Karpas-422 (cell line): ENCODE measurements at regions not wholly inside any gene's neighbourhood (a gene's known extent, or its start where the extent isn't known, plus 50 kb on each side); places are given as distances from the start of the nearest gene placed in this dataset.

Experiments used
- DNase-seq: peaks from one replicate; pipeline ENCODE4 v3.0.0-alpha.2; 2015
- H2AFZ ChIP-seq: fragments of 200-600 bp; sonication (generic); 2 replicates; pipeline ENCODE4 v1.6.1; 2014; ENCODE audit warnings: antibody characterized with exemption, low read length, mixed read lengths
- H3K27ac ChIP-seq: fragments of 200-600 bp; sonication (generic); 2 replicates; pipeline ENCODE4 v1.5.1; 2014; ENCODE audit warnings: mild to moderate bottlenecking, low read length, moderate library complexity
- H3K27me3 ChIP-seq: fragments of 200-600 bp; sonication (generic); 2 replicates; pipeline ENCODE4 v1.6.1; 2014; ENCODE audit warnings: low read length, mixed read lengths
- H3K36me3 ChIP-seq: fragments of 200-600 bp; sonication (generic); 2 replicates; pipeline ENCODE4 v1.6.1; 2014; ENCODE audit warnings: low read length, mixed read lengths; ENCODE audit not compliant: insufficient read depth
- H3K4me1 ChIP-seq: fragments of 200-600 bp; sonication (generic); 2 replicates; pipeline ENCODE4 v1.6.1; 2014; ENCODE audit warnings: mild to moderate bottlenecking, low read length, mixed read lengths
- H3K4me2 ChIP-seq: fragments of 200-600 bp; sonication (generic); 2 replicates; pipeline ENCODE4 v1.6.1; 2014; ENCODE audit warnings: low read length, low read depth, mild to moderate bottlenecking; ENCODE audit not compliant: poor library complexity, severe bottlenecking
- H3K4me3 ChIP-seq: fragments of 200-600 bp; sonication (generic); 2 replicates; pipeline ENCODE4 v1.5.1; 2014; ENCODE audit warnings: mild to moderate bottlenecking, antibody characterized with exemption, low read length, mixed read lengths
- H3K79me2 ChIP-seq: fragments of 200-600 bp; sonication (generic); 2 replicates; pipeline ENCODE4 v1.6.1; 2014; ENCODE audit warnings: mild to moderate bottlenecking, low read length, mixed read lengths
- H3K9ac ChIP-seq: fragments of 200-600 bp; sonication (generic); 2 replicates; pipeline ENCODE4 v1.6.0; 2014; ENCODE audit warnings: low read length
- H3K9me2 ChIP-seq: fragments of 200-600 bp; sonication (generic), shearing (Covaris generic); replicated peaks from 2 replicates; pipeline ENCODE4 v1.6.0; 2014; ENCODE audit warnings: mild to moderate bottlenecking, low read length, moderate library complexity; ENCODE audit not compliant: insufficient read depth
- H3K9me3 ChIP-seq: fragments of 300-700, 200-600 bp; sonication (generic); 2 replicates; pipeline ENCODE4 v1.6.1; 2014; ENCODE audit warnings: low read length, mixed read lengths
- H4K20me1 ChIP-seq: fragments of 200-600 bp; sonication (generic); 2 replicates; pipeline ENCODE4 v1.6.1; 2014; ENCODE audit warnings: mild to moderate bottlenecking, antibody characterized with exemption, low read length, low read depth; ENCODE audit not compliant: insufficient read depth

DNA sequence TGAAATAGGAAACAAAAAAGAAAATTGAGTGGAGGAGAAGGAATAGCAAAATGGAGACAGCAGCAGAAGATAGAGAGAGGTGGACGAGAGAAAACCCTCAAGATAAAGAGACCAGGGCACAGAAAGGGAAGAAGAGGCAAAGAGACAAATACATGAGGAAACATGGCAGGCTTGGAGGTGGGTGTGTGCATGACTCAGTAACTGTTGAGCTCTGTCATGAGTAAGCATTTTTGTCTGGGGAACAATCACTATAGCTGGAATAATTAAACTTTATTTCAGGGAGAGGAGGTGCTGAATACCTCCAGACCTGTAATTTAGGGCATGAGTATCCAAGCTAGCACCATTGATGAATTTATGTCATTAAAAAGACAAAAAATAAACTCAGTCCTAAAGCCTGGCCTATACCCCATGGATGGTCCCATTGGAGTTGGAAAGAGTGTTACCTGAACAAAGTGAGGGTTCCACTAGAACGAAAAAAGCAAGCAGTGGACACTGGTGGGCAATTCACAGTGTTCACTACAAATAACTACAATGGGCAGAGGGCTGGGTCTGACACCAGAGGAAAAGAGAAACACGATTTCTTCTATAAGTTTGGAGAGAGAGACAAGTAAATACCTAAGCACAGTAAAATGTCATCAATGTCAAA lies 145.5 kb downstream of the ADCYAP1 start:
- H3K4me3 ChIP-seq, result no peak overlapping the region
- no peak overlapping the region for H3K27ac ChIP-seq
- H3K9me2 ChIP-seq, result no peaks in the 10 kb centered on the region
- H4K20me1 ChIP-seq, result no peaks in the 10 kb centered on the region
- no peaks in the 10 kb centered on the region; the same call in 1 of the 2 replicates for H3K9me3 ChIP-seq
- no peaks in the 10 kb centered on the region for H3K4me1 ChIP-seq
- DNase-seq, result no peak
- H2AFZ ChIP-seq, result no peak overlapping the region
- H3K36me3 ChIP-seq, result no peaks in the 10 kb centered on the region
- no peak overlapping the region for H3K9ac ChIP-seq
- H3K79me2 ChIP-seq, result no peaks in the 10 kb centered on the region
- H3K27me3 ChIP-seq, result no peaks in the 10 kb centered on the region
- H3K4me2 ChIP-seq, result no peak overlapping the region

DNA sequence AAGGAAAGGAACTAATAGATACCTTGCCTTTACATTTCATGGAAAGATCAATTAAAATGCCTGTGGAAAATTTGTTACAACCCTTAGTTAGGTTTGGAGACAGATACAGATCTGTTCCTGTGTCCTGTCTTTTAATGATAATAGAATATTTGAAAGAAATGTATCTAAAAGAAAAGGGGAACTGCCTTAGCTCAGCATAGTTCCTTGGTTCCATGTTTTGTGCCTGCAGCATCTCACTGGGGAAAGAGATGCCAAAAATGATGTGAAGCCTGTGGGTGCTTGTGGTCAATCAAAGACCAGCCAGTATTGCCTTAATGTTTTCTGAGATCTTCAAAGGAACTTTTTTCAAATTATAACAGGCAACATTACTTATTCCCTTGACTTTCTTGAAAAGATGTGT lies 147.6 kb downstream of the ADCYAP1 start:
- Histone ChIP-seq H3K9me2 (no peaks in the 10 kb centered on the region), H3K9ac (no peak overlapping the region), H3K79me2 (no peaks in the 10 kb centered on the region), H3K9me3 (peaks cover under 1% of the 10 kb centered on the region), H3K27me3 (no peaks in the 10 kb centered on the region), H3K36me3 (no peaks in the 10 kb centered on the region), H3K27ac (no peak overlapping the region), H3K4me2 (no peak overlapping the region), H4K20me1 (no peaks in the 10 kb centered on the region), H2AFZ (no peak overlapping the region), H3K4me3 (no peak overlapping the region), H3K4me1 (no peaks in the 10 kb centered on the region)
- DNase-seq, result no peak

DNA sequence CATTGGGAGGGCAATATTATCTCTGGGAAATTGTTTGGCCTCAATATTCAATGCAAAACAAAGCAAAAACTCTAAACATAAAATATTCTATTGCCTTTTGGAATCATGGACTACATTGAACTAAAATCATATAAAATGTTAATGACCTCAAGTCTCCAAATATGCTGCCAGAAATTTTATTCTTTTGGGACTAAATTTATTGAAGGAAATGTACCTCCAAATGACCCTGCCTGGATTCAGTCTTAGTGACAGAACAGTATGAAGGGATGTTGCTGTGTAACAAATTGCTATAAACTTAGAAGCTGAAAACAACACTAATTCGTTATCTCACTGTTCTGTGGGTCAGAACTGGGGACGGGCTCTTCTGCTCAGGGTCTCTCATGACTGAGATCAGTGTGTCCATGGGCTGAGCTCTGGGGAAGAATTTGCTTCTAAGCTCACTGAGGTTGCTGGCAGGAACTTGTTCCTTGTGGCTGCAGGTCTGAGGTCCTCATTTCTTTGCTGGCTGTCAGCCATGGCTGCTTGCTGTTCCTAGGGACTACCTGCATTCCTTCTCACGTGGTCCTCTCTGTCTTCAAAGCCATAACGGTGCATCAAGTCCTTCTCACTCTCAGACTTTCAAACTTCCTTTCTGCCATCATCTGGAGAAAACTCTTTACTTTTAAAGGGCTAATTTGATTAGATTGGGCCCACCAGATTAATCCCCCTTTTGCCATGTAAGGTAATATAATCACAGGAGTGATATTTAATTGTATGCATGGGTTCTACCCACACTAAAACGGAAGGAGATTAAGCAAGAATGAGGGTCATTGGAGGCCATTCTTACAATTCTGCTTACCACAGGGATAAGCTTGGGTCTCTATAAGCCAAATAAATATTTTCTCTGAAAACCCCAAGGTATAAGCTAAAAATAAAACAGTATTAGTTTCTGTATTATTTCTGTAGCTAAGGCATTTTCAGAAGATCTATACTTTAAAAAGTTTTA lies 149.0 kb downstream of the ADCYAP1 start:
- no peak for DNase-seq
- Histone ChIP-seq H3K4me1 (no peaks in the 10 kb centered on the region), H3K79me2 (no peaks in the 10 kb centered on the region), H3K27me3 (no peaks in the 10 kb centered on the region), H3K27ac (no peak overlapping the region), H3K9ac (no peak overlapping the region), H3K4me3 (no peak overlapping the region), H3K36me3 (no peaks in the 10 kb centered on the region), H3K9me3 (peaks cover 10% of the 10 kb centered on the region), H4K20me1 (no peaks in the 10 kb centered on the region), H3K9me2 (no peaks in the 10 kb centered on the region), H2AFZ (no peak overlapping the region), H3K4me2 (no peak overlapping the region)

DNA sequence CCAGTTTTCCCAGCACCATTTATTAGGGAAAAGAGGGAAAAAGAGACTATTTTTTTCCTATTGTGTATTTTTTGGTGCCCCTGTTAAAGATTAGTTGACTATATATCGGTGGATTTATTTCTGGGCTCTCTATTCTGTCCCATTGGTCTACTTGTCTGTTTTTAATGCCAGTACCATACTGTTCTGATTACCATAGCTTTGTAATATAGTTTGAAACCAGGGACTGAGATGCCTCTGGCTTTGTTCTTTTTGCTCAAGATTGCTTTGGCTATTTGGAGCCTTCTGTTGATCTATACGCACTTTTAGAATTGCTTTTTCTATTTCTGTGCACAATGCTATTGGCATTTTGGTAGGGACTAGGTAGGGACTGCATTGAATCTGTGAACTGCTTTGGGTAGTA lies 151.7 kb downstream of the ADCYAP1 start:
- DNase-seq, result no peak
- no peak overlapping the region for H3K27ac ChIP-seq
- no peak overlapping the region for H2AFZ ChIP-seq

DNA sequence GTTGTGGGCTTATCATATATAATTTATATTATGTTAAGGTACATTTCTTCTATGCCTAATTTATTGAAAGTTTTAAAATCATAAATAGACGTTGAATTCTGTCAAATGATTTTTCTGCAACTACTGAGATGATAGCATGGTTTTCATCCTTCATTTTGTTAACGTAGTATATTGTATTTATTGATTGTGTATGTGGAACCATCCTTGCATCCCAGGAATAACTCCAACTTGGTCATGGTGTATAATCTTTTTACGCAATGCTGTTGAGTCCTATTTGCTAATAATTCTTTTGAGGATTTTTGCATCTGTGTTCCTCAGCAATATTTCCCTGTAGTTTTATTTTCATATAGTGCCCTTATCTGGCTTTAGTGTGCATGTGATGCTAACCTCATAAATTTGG lies 152.7 kb downstream of the ADCYAP1 start:
- no peaks in the 10 kb centered on the region for H3K27me3 ChIP-seq
- H4K20me1 ChIP-seq, result no peaks in the 10 kb centered on the region
- no peak overlapping the region for H3K4me3 ChIP-seq

More for the DNA sequence above, 151.7 kb downstream of the ADCYAP1 start:
- H3K36me3 ChIP-seq, result no peaks in the 10 kb centered on the region
- no peaks in the 10 kb centered on the region for H3K9me2 ChIP-seq
- no peaks in the 10 kb centered on the region for H3K4me1 ChIP-seq
- no peak overlapping the region for H3K4me3 ChIP-seq
- no peak overlapping the region for H3K9ac ChIP-seq
- H3K4me2 ChIP-seq, result no peak overlapping the region
- no peaks in the 10 kb centered on the region for H4K20me1 ChIP-seq
- no peaks in the 10 kb centered on the region for H3K79me2 ChIP-seq
- no peaks in the 10 kb centered on the region for H3K27me3 ChIP-seq
- H3K9me3 ChIP-seq, result peaks cover 13% of the 10 kb centered on the region

DNA sequence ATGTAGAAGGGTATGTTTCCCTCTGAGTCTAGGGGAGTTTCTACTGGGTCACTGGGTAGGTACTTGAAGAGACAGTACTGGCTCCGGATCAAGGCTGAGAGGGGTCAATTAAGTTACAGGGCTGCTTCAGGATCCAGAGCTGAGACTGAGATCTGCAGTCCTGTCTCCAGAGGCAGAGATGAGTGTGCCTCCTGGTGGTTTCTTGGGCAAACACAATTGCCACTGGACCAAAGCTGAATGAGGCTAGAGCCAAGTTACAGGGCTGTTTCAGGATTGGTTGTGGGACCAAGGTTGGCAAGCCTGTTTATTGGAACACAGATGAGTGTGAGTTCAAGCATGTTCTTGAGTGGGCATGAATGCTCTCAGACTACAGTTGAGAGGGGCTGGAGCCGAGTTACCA lies 157.9 kb downstream of the ADCYAP1 start:
- no peaks in the 10 kb centered on the region for H3K27me3 ChIP-seq
- H2AFZ ChIP-seq, result no peak overlapping the region
- no peak overlapping the region for H3K27ac ChIP-seq
- H3K79me2 ChIP-seq, result no peaks in the 10 kb centered on the region
- H3K36me3 ChIP-seq, result no peaks in the 10 kb centered on the region
- no peak overlapping the region for H3K9ac ChIP-seq
- H3K4me3 ChIP-seq, result no peak overlapping the region
- DNase-seq, result no peak
- H4K20me1 ChIP-seq, result no peaks in the 10 kb centered on the region
- H3K4me1 ChIP-seq, result no peaks in the 10 kb centered on the region
- H3K9me2 ChIP-seq, result no peaks in the 10 kb centered on the region
- H3K4me2 ChIP-seq, result no peak overlapping the region
- H3K9me3 ChIP-seq, result peaks cover 24% of the 10 kb centered on the region

More for the DNA sequence above, 152.7 kb downstream of the ADCYAP1 start:
- Histone ChIP-seq H3K9me3 (peaks cover 15% of the 10 kb centered on the region), H3K9ac (no peak overlapping the region), H3K4me1 (no peaks in the 10 kb centered on the region), H3K79me2 (no peaks in the 10 kb centered on the region), H3K4me2 (no peak overlapping the region), H2AFZ (no peak overlapping the region), H3K36me3 (no peaks in the 10 kb centered on the region), H3K9me2 (no peaks in the 10 kb centered on the region), H3K27ac (no peak overlapping the region)
- DNase-seq, result no peak

DNA sequence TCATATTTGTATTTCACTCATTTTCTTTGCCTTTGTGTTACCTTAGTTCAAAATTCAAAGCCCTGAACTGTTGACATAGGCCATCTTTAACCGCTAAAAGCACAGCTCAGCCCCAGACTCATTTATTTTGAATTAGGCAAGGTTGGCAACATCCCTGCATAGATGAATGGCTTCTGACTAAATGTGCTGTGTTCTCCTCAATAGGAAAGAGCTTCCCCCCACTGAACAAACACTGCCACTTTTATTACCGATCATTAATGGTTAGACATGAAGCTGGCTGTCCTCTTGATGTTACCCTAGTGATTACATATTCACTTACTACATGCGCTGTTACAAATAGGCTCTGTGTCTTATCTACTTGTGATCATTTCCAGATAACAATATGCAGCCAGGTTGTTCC lies 170.7 kb downstream of the ADCYAP1 start:
- no peak overlapping the region for H3K4me3 ChIP-seq
- H3K4me1 ChIP-seq, result no peaks in the 10 kb centered on the region
- H3K27ac ChIP-seq, result no peak overlapping the region
- no peak for DNase-seq
- no peak overlapping the region for H3K4me2 ChIP-seq
- 0 out of 2 replicates have a peak, but pooled peaks cover 2% of the 10 kb centered on the region for H3K9me2 ChIP-seq
- H3K9ac ChIP-seq, result no peak overlapping the region
- H3K9me3 ChIP-seq, result peaks cover 5% of the 10 kb centered on the region; the same call in 1 of the 2 replicates
- no peaks in the 10 kb centered on the region for H3K79me2 ChIP-seq
- H2AFZ ChIP-seq, result no peak overlapping the region
- no peaks in the 10 kb centered on the region for H4K20me1 ChIP-seq
- H3K27me3 ChIP-seq, result no peaks in the 10 kb centered on the region
- no peaks in the 10 kb centered on the region for H3K36me3 ChIP-seq

DNA sequence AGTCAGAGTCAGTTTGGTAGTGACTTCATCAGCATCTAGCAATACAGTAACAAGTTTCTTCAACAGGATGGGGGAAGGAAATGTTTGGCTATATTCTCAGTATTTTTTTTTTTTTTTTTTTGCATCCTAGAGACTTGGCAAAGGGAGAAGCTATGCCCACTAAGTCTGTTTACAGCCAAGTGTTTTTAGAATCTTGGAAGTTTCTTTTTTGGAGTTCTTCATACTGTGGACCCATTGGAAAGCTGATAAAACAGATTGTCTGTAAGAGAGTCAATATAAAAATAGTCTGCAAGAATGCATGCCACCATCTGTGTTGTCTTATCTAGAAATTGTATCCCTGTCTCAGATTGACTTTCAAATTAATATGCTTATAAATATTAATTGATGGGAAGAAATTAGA lies 171.2 kb downstream of the ADCYAP1 start:
- H3K9me3 ChIP-seq, result peaks cover 1% of the 10 kb centered on the region; the same call in 1 of the 2 replicates
- H4K20me1 ChIP-seq, result no peaks in the 10 kb centered on the region
- 0 out of 2 replicates have a peak, but pooled peaks cover 2% of the 10 kb centered on the region for H3K9me2 ChIP-seq
- H3K4me3 ChIP-seq, result no peak overlapping the region
- no peaks in the 10 kb centered on the region for H3K36me3 ChIP-seq
- no peaks in the 10 kb centered on the region for H3K79me2 ChIP-seq
- H3K4me2 ChIP-seq, result no peak overlapping the region
- no peak overlapping the region for H3K9ac ChIP-seq
- H3K4me1 ChIP-seq, result no peaks in the 10 kb centered on the region
- H2AFZ ChIP-seq, result no peak overlapping the region
- H3K27me3 ChIP-seq, result no peaks in the 10 kb centered on the region
- no peak overlapping the region for H3K27ac ChIP-seq
- DNase-seq, result no peak
